LNCaP clone FGC (cell line): ENCODE measurements at regions not wholly inside any gene's neighbourhood (a gene's known extent, or its start where the extent isn't known, plus 50 kb on each side); places are given as distances from the start of the nearest gene placed in this dataset.

Experiments
- DNase-seq: peaks from one replicate; pipeline ENCODE4 v3.0.0-alpha.2; 2011; ENCODE audit warnings: low read depth
- H3K4me3 ChIP-seq: 2 replicates; pipeline ENCODE4 v1.5.1; 2011; ENCODE audit warnings: mild to moderate bottlenecking, low read depth, low read length, control low read depth
- TF ChIP-seq, protein P1 (sequence below): IDR thresholded peaks from 2 replicates; pipeline ENCODE4 v1.5.1; 2012; ENCODE audit warnings: mild to moderate bottlenecking; ENCODE audit not compliant: control insufficient read depth, insufficient read depth; ENCODE audit errors: extremely low read depth

DNA sequence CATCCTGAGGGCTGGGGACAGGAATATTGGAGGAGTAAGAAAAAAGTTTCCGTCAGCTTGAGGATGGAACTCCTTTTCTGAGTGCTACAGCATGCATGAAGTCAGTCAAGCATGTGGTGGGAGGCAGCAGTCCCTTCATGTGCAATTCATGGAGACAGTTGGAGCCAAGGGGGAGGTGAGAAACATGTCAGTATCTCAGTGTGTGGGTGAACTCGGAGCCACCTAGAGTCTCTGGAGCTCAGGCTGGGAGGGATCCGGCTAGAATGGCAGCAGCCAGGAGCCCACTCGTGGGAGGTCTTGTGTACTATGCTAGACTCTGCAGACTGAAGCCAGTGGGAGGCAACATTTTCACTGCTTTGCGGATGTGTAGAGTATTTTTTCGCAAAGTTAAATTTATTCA, 60.3 kb downstream of the AVPR1A start:
- DNase-seq: no peak
- TF ChIP-seq, protein P1, sequence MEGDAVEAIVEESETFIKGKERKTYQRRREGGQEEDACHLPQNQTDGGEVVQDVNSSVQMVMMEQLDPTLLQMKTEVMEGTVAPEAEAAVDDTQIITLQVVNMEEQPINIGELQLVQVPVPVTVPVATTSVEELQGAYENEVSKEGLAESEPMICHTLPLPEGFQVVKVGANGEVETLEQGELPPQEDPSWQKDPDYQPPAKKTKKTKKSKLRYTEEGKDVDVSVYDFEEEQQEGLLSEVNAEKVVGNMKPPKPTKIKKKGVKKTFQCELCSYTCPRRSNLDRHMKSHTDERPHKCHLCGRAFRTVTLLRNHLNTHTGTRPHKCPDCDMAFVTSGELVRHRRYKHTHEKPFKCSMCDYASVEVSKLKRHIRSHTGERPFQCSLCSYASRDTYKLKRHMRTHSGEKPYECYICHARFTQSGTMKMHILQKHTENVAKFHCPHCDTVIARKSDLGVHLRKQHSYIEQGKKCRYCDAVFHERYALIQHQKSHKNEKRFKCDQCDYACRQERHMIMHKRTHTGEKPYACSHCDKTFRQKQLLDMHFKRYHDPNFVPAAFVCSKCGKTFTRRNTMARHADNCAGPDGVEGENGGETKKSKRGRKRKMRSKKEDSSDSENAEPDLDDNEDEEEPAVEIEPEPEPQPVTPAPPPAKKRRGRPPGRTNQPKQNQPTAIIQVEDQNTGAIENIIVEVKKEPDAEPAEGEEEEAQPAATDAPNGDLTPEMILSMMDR: no peak
- no peak overlapping the region for H3K4me3 ChIP-seq

DNA sequence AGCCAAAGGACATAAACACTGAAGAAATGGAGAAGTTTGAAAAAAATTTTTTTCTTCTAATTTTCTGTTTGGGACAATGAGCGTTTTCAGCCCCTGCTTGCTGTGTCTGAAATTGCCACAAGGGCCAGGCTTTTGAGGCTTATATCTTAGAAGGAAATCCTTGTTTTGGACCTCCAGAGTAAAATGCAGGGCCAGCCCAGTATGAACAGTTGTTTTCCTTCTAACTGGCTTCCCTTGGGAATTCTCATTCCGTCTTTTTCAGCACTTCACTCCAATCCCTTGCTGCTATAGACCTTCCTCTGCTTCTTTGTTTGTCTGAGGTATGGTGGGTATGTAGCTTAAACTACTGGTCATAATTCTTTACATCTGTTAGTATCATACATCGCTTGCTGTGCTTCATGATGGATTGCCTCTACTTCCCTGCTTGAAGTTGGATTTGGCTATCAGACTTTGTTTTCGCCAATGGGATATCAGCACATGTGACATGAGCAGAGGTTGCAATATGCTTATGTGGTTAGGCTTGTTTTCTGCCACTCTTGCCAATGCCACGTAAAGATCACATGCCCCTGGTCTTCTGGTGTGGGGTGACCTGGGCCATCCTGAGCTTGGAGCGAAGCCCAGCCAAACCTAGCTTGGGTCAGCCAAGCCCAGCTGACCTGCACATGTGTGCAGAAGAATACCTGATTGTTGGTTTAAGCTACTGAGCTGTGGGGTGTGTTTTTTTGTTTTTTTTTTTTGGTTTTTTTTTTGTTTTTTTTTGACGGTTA, 64.7 kb downstream of the AVPR1A start:
- no peak for DNase-seq
- TF ChIP-seq, protein P1: no peak
- no peak overlapping the region for H3K4me3 ChIP-seq

DNA sequence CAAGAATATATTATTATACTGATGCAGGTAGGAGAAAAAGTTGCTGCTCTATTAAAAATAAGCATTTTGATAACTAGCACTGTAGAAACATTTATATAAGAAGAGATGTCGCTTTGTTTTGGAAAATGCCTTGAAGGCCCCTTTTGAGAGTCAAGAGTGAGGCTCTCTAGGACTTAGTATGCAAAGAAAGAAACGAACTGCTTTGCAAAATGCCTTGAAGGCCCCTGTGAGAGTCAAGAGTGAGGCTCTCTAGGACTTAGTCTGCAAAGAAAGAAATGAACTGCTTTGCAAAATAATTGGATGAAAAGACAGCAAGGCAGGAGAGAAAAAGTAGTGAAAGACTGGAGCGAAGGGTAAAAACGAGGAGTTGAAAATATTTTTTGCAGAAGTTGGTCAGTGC, 65.9 kb downstream of the AVPR1A start:
- TF ChIP-seq, protein P1: no peak
- no peak for DNase-seq
- H3K4me3 ChIP-seq: no peak overlapping the region

DNA sequence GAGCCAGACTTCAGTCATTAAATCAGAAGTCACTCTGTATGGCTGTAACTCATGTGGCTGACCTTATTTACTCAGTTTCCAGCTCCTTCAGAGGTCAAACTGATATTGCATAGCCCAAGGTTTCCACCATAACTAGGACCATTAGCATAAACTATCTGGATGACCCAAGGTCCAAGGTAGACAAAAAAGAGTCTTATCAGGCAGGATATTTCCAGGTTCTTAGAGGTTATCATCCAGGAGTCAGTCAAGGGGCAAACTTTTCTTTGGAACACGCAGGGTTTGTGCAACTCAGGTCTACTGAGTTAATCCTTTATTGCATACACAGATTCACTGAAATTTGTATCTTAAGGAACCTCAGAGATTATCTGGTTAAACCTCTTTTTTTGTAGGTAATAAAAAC, 66.5 kb downstream of the AVPR1A start:
- no peak for DNase-seq
- TF ChIP-seq, protein P1: no peak

DNA sequence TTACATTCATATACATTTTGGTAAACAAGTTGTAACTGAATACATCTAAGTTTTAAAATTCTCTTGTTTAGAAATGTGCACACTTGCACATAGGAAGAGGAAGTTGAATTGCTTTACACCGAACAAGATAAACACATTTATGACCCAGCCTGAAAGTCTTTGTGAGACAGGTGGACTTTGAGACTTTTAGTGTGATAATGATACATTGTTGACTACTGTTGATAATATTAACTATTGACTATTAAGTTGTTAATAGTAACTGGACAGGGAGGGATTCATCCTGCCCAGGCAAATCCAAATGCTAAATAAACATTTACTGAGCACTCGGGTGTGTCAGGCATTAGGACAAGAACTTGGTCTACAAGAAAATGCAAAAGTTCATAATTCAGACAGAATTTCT, 68.0 kb downstream of the AVPR1A start:
- TF ChIP-seq, protein P1: no peak
- no peak overlapping the region for H3K4me3 ChIP-seq
- no peak for DNase-seq

More for the DNA sequence above, 66.5 kb downstream of the AVPR1A start:
- no peak overlapping the region for H3K4me3 ChIP-seq

DNA sequence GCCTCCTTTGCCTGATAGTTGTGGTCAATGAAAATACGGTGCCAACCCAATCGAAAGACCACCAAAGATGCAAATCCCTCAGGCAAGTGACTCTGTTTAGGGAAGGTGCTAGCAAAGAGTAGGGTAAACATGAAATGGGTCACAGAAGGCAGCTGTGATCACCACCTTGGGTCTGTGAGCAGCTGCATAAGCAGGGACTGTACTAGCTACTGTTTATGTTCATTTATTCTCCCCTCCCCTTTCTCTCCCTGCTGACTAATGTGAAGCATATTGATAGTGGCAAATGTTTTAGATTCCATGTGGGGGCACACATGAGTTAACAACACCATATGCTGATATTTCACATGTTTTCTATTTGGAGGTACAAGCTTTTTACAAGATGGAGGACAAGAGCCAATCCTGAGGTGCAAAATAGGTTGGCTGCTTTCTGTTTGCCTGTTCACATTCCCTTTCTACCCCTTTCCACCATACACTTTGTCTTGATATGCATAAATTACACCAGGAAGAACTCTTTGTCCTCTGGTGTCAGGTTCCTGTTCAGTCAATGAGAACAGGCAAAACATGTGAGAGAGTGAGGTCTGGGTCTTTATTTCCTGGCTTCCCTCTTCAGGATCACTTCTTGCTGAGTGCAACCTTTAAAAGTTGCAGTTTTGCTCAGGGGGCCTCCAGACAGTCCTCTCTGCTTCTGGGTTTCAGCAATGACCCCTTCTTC, 71.1 kb downstream of the AVPR1A start:
- no peak for DNase-seq
- TF ChIP-seq, protein P1: no peak

More for the DNA sequence above, 71.1 kb downstream of the AVPR1A start:
- H3K4me3 ChIP-seq: no peak overlapping the region
